Progenitor cell of endocrine pancreas (in vitro differentiated cells): ENCODE measurements at regions not wholly inside any gene's neighbourhood (a gene's known extent, or its start where the extent isn't known, plus 50 kb on each side); places are given as distances from the start of the nearest gene placed in this dataset.

Experiments used
- DNase-seq: peaks from one replicate; pipeline ENCODE4 v3.0.0; 2021; ENCODE audit warnings: low spot score; ENCODE audit not compliant: unreplicated experiment
- H3K27ac Mint-ChIP-seq: 2 replicates; pipeline ENCODE4 v1.8.0; 2021; ENCODE audit warnings: mild to moderate bottlenecking, moderate library complexity, mixed read lengths
- H3K27me3 Mint-ChIP-seq: 2 replicates; pipeline ENCODE4 v1.8.0; 2021; ENCODE audit warnings: mixed read lengths
- H3K36me3 Mint-ChIP-seq: 2 replicates; pipeline ENCODE4 v1.8.0; 2022; ENCODE audit warnings: mixed read lengths; ENCODE audit not compliant: insufficient read depth
- H3K4me1 Mint-ChIP-seq: 2 replicates; pipeline ENCODE4 v1.8.0; 2021; ENCODE audit warnings: low read depth, mixed read lengths
- H3K4me3 Mint-ChIP-seq: 2 replicates; pipeline ENCODE4 v1.8.0; 2021; ENCODE audit warnings: low read depth, mild to moderate bottlenecking, moderate library complexity, mixed read lengths
- H3K9me3 Mint-ChIP-seq: 2 replicates; pipeline ENCODE4 v1.8.0; 2021; ENCODE audit warnings: low read depth, mixed read lengths
- CTCF ChIP-seq: fragments of 200-600 bp; sonication (generic); IDR thresholded peaks from one replicate; pipeline ENCODE4 v1.5.0; 2021; ENCODE audit warnings: antibody characterized with exemption, mild to moderate bottlenecking; ENCODE audit not compliant: unreplicated experiment

GRCh38 chr12:75836533-75836932 is 195.0 kb downstream of the PHLDA1 start:
- no peak for DNase-seq
- Mint-ChIP-seq H3K4me3 (no peak overlapping the region), H3K9me3 (peaks cover 3% of the 10 kb centered on the region), H3K36me3 (no peaks in the 10 kb centered on the region), H3K27ac (no peak overlapping the region), H3K4me1 (peaks cover 1% of the 10 kb centered on the region), H3K27me3 (no peaks in the 10 kb centered on the region)
- TF ChIP-seq CTCF, result no peak

- H3K4me1 Mint-ChIP-seq, result peaks cover 3% of the 10 kb centered on the region
- H3K27ac Mint-ChIP-seq, result no peak overlapping the region
- DNase-seq, result no peak
- peaks cover 9% of the 10 kb centered on the region for H3K9me3 Mint-ChIP-seq
- no peaks in the 10 kb centered on the region for H3K27me3 Mint-ChIP-seq
- TF ChIP-seq CTCF, result no peak
- no peaks in the 10 kb centered on the region for H3K36me3 Mint-ChIP-seq
- no peak overlapping the region for H3K4me3 Mint-ChIP-seq
Observed at GRCh38 chr12:75834591-75834990, 197.0 kb downstream of the PHLDA1 start.

- peaks cover 3% of the 10 kb centered on the region for H3K4me1 Mint-ChIP-seq
- H3K36me3 Mint-ChIP-seq, result no peaks in the 10 kb centered on the region
- TF ChIP-seq CTCF, result no peak
- DNase-seq, result no peak
- H3K4me3 Mint-ChIP-seq, result no peak overlapping the region
- H3K9me3 Mint-ChIP-seq, result peaks cover 6% of the 10 kb centered on the region
- H3K27me3 Mint-ChIP-seq, result no peaks in the 10 kb centered on the region
- no peak overlapping the region for H3K27ac Mint-ChIP-seq
Observed at GRCh38 chr12:75833268-75833667, 198.3 kb downstream of the PHLDA1 start.

- TF ChIP-seq CTCF, result no peak
- DNase-seq, result no peak
- Mint-ChIP-seq H3K36me3 (no peaks in the 10 kb centered on the region), H3K27me3 (no peaks in the 10 kb centered on the region), H3K4me1 (peaks cover 3% of the 10 kb centered on the region), H3K27ac (no peak overlapping the region), H3K9me3 (peaks cover 6% of the 10 kb centered on the region), H3K4me3 (no peak overlapping the region)
Observed at GRCh38 chr12:75831402-75831801, 200.2 kb downstream of the PHLDA1 start.

GRCh38 chr12:75827061-75827460 is 204.5 kb downstream of the PHLDA1 start:
- Mint-ChIP-seq H3K4me1 (peaks cover 2% of the 10 kb centered on the region), H3K36me3 (no peaks in the 10 kb centered on the region), H3K4me3 (no peak overlapping the region), H3K27me3 (no peaks in the 10 kb centered on the region), H3K27ac (no peak overlapping the region), H3K9me3 (peaks cover 6% of the 10 kb centered on the region)
- no peak for TF ChIP-seq CTCF
- no peak for DNase-seq
